Stomach (tissue), 4 donors: ENCODE measurements at regions not wholly inside any gene's neighbourhood (a gene's known extent, or its start where the extent isn't known, plus 50 kb on each side); places are given as distances from the start of the nearest gene placed in this dataset.
"Not testable (repeated sequence)": the region's sequence is repeated elsewhere in the genome, so short reads cannot be mapped to it uniquely, and the experiment has no call there.

Experiments used
- CTCF ChIP-seq, 7 experiments: fragments of 450-650 bp in 4 of 7; fragments of 200-600 bp in 3 of 7; sonication (generic) in 3 of 7; IDR thresholded peaks; one replicate each; pipeline ENCODE4 v1.5.1; 2016 to 2019; ENCODE audit warnings: antibody characterized with exemption in 7 of 7, control low read depth in 2 of 7, mild to moderate bottlenecking in 1 of 7
- EP300 ChIP-seq: sonication (generic); formaldehyde crosslinking; IDR thresholded peaks from one replicate; pipeline ENCODE4 v1.6.1; 2017; ENCODE audit warnings: antibody characterized with exemption
- POLR2A ChIP-seq, 4 donors: fragments of 450-650 bp; IDR thresholded peaks; one replicate each; pipeline ENCODE4 v1.6.1; 2016; ENCODE audit warnings: antibody characterized with exemption in 4 of 4, control low read depth in 2 of 4, mild to moderate bottlenecking in 1 of 4, moderate library complexity in 1 of 4
- POLR2AphosphoS5 ChIP-seq, 3 donors: sonication (generic); formaldehyde crosslinking; IDR thresholded peaks; one replicate each; pipeline ENCODE4 v1.6.1; 2016; ENCODE audit warnings: antibody characterized with exemption in 3 of 3

GRCh38 chr1:98285286-98285685, 364.5 kb upstream of the DPYD start:
- not testable (repeated sequence) for TF ChIP-seq CTCF (IDR thresholded peaks at IDR 0.05); POLR2A (IDR thresholded peaks at IDR 0.05); POLR2AphosphoS5 (IDR thresholded peaks at IDR 0.05); EP300
